ENCODE measurements at regions not wholly inside any gene's neighbourhood (a gene's known extent, or its start where the extent isn't known, plus 50 kb on each side); places are given as distances from the start of the nearest gene placed in this dataset.

DNA sequence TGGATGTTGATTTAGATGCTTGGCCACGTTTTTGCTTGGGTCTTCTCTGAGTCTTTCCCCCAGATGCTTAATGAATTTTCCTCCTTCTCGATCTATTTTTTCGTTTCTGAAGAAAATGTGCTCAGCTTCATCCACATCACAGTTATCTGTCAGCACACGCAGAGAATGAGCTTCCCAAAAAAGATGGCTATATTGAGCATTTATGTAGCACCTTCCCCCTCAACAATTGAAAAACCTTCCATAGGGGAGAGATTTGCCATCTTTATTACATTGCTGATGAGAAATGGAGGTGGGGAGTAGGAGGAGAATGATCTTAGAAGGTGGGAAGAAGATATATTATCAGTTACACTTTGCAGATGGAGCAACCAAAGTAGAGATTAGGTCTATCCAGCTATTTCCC lies 228.1 kb upstream of the PHYHIPL start:
- Histone ChIP-seq H3K79me2 (ENCODE audit: control insufficient read depth, insufficient read depth, low read length) (no peaks in the 10 kb centered on the region), H3K27me3 (replicated peaks in 1 of 2; ENCODE audit: control insufficient read depth in 2 of 2, insufficient read depth in 2 of 2, low read length in 1 of 2) (no peaks in the 10 kb centered on the region), H3K36me3 (ENCODE audit: control insufficient read depth in 2 of 2, insufficient read depth in 2 of 2, low read length in 1 of 2) (no peaks in the 10 kb centered on the region), H3K4me2 (ENCODE audit: control insufficient read depth, insufficient read depth) (no peak overlapping the region), H3K27ac (ENCODE audit: control insufficient read depth, insufficient read depth) (no peak overlapping the region), H3K4me3 (no peak overlapping the region), H4K20me1 (ENCODE audit: control insufficient read depth, insufficient read depth) (no peaks in the 10 kb centered on the region), H2AFZ (ENCODE audit: control insufficient read depth, low read depth, low read length) (no peak overlapping the region), H3K9me3 (replicated peaks; ENCODE audit: control insufficient read depth, insufficient read depth, low read length) (no peaks in the 10 kb centered on the region), H3K9ac (ENCODE audit: control insufficient read depth, insufficient read depth, low read length) (no peak overlapping the region), H3K4me1 (ENCODE audit: control insufficient read depth, insufficient read depth, low read length) (no peaks in the 10 kb centered on the region)
- ChIA-PET RAD21 (ENCODE audit: unreplicated experiment) (interaction anchor here (1.0 to 1.5 kb wide), 3 partner anchors 230 to 678 kb away, joined by 3 to 4 read pairs (median 4); no protein-coding TSS in a partner anchor), CTCF (interaction anchor here (1.0 to 1.5 kb wide), 7 partner anchors 8 to 674 kb away, joined by 3 to 6 read pairs (median 4); no protein-coding TSS in a partner anchor), POLR2A (interaction anchor here (0.9 kb wide), 1 partner anchor 49 kb away, joined by 3 read pairs; no protein-coding TSS in a partner anchor), SMC1A (ENCODE audit: uncharacterized antibody, unreplicated experiment) (interaction anchor here (0.7 to 2.0 kb wide), 12 partner anchors 13 to 675 kb away, joined by 3 to 8 read pairs (median 4); no protein-coding TSS in a partner anchor)
- DNase-seq (ENCODE audit: low read depth, low spot score) = no peak
- in situ Hi-C loops (cut with MboI) = no loop called here
- 1% methylated on average over 4 of the region's 4 CpGs for WGBS (ENCODE audit: insufficient coverage, insufficient replicate concordance, low lambda C conversion rate, missing lambda C conversion rate)
- BruUV-seq (replicated peaks) = no TSS peak
- FAIRE-seq = no peak
- no peak for ATAC-seq
- intact Hi-C loops (cut with micrococcal nuclease; ENCODE audit: unreplicated experiment) = no loop called here
- no peak for TF ChIP-seq NFIC (IDR thresholded peaks at IDR 0.05; ENCODE audit: low read depth, low read length)
- TF ChIP-seq, protein P1, sequence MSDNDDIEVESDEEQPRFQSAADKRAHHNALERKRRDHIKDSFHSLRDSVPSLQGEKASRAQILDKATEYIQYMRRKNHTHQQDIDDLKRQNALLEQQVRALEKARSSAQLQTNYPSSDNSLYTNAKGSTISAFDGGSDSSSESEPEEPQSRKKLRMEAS (IDR thresholded peaks at IDR 0.05; ENCODE audit: low read depth, low read length) = no peak
- no peak for TF ChIP-seq SRF (IDR thresholded peaks at IDR 0.05; ENCODE audit: low read depth in 2 of 2, low read length in 2 of 2)
- no peak for TF ChIP-seq TCF7 (IDR thresholded peaks at IDR 0.05; ENCODE audit: borderline replicate concordance)
- no peak for TF ChIP-seq LARP7 (IDR thresholded peaks at IDR 0.05)
- TF ChIP-seq POU2F2 (IDR thresholded peaks at IDR 0.05; ENCODE audit: borderline replicate concordance, low read depth, low read length) = no peak
- no peak for TF ChIP-seq CHD1 (IDR thresholded peaks at IDR 0.05; ENCODE audit: low read depth, low read length)
- TF ChIP-seq KAT2A (conservative IDR thresholded peaks at IDR 0.05; ENCODE audit: control insufficient read depth, low read depth, low read length) = no peak
- TF ChIP-seq BCL11A (IDR thresholded peaks at IDR 0.05; ENCODE audit: low read depth, low read length) = no peak
- TF ChIP-seq WRNIP1 (IDR thresholded peaks at IDR 0.05; ENCODE audit: borderline replicate concordance, low read depth, low read length) = no peak
- no peak for TF ChIP-seq CHD4 (IDR thresholded peaks at IDR 0.05)
- no peak for TF ChIP-seq ELK1 (IDR thresholded peaks at IDR 0.05; ENCODE audit: low read depth, low read length)
- TF ChIP-seq FOXM1 (IDR thresholded peaks at IDR 0.05; ENCODE audit: low read depth, low read length) = no peak
- TF ChIP-seq ETV6 (conservative IDR thresholded peaks at IDR 0.05 in 1 of 2, IDR thresholded peaks at IDR 0.05 in 1 of 2; ENCODE audit: borderline replicate concordance in 1 of 2, low read depth in 1 of 2) = no peak

Data from GM12878 (cell line).